ENCODE measurements at regions not wholly inside any gene's neighbourhood (a gene's known extent, or its start where the extent isn't known, plus 50 kb on each side); places are given as distances from the start of the nearest gene placed in this dataset.

DNA sequence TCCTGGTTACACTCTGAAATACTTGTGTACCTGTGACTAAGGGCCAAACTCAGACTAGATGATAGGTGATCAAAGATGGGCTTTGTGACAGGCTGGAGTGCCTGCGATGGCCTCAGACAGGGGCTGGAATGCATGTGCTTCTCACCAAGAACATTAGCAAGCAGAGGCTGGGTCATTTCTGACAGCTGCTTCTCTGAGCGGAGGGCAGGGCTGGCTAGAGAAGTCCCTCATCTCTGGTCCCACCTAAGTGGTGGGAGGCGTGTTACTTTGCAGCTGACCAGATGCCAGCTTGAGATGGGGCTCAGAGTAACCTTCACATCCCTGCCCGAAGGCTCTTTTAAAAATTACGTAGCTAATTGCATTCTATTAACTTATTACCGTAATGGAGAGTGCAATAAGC lies 106.8 kb upstream of the RTL1 start:
- Histone ChIP-seq H3K36me3 (ENCODE audit: control insufficient read depth in 2 of 2, extremely low read depth in 1 of 2, insufficient read depth in 1 of 2, low read length in 1 of 2) (no peaks in the 10 kb centered on the region), H3K9me3 (no peaks in the 10 kb centered on the region), H3K4me3 (ENCODE audit: control insufficient read depth in 1 of 2, extremely low read depth in 1 of 2, low read length in 1 of 2) (no peak overlapping the region), H3K4me1 (ENCODE audit: control insufficient read depth in 1 of 2, extremely low read depth in 1 of 2, insufficient read depth in 2 of 2, low read length in 2 of 2) (no peaks in the 10 kb centered on the region), H3K27me3 (replicated peaks in 1 of 2; ENCODE audit: control insufficient read depth in 2 of 2, extremely low read depth in 1 of 2, insufficient read depth in 2 of 2, low read length in 1 of 2) (peaks cover 0 to 27% of the 10 kb centered on the region in 2 experiments), H3K27ac (ENCODE audit: low read length) (no peak overlapping the region)
- H3K9me3 Mint-ChIP-seq = peaks cover 10 to 14% (median 10%) of the 10 kb centered on the region in 3 donors
- ChIA-PET POLR2A (no interaction called here), CTCF (no interaction called here)
- no peak for DNase-seq
- no peaks in the 10 kb centered on the region for H3K36me3 Mint-ChIP-seq
- no peak overlapping the region for H3K4me3 Mint-ChIP-seq
- no peak for ATAC-seq (replicated peaks in 1 of 4)
- H3K27ac Mint-ChIP-seq = no peak overlapping the region
- peaks cover 0 to 3% (median 0%) of the 10 kb centered on the region in 3 donors for H3K4me1 Mint-ChIP-seq
- H3K27me3 Mint-ChIP-seq = peaks cover 26 to 27% of the 10 kb centered on the region in 2 donors
- 88% methylated on average over 6 of the region's 6 CpGs for WGBS (ENCODE audit: insufficient coverage)

- H3K27me3 ChIP-seq (replicated peaks in 1 of 2; ENCODE audit: control insufficient read depth in 2 of 2, extremely low read depth in 1 of 2, insufficient read depth in 2 of 2, low read length in 1 of 2) = peaks cover 0 to 22% of the 10 kb centered on the region in 2 experiments
- Mint-ChIP-seq H3K4me3 (no peak overlapping the region), H3K27me3 (peaks cover 25 to 26% of the 10 kb centered on the region in 2 donors), H3K36me3 (no peaks in the 10 kb centered on the region), H3K27ac (no peak overlapping the region), H3K4me1 (peaks cover 0 to 2% (median 0%) of the 10 kb centered on the region in 3 donors), H3K9me3 (peaks cover 10 to 14% (median 10%) of the 10 kb centered on the region in 3 donors)
- ATAC-seq (replicated peaks in 1 of 4) (no peak), DNase-seq (no peak)
- CTCF ChIA-PET = no interaction called here
- POLR2A ChIA-PET = no interaction called here
- WGBS (ENCODE audit: insufficient coverage) = no CpG with 5 or more reads among the region's 2 CpGs
- H3K4me1 ChIP-seq (ENCODE audit: control insufficient read depth in 1 of 2, extremely low read depth in 1 of 2, insufficient read depth in 2 of 2, low read length in 2 of 2) = no peaks in the 10 kb centered on the region
- no peak overlapping the region for H3K27ac ChIP-seq (ENCODE audit: low read length)
- H3K36me3 ChIP-seq (ENCODE audit: control insufficient read depth in 2 of 2, extremely low read depth in 1 of 2, insufficient read depth in 1 of 2, low read length in 1 of 2) = no peaks in the 10 kb centered on the region
- H3K9me3 ChIP-seq = no peaks in the 10 kb centered on the region
- no peak overlapping the region for H3K4me3 ChIP-seq (ENCODE audit: control insufficient read depth in 1 of 2, extremely low read depth in 1 of 2, low read length in 1 of 2)
Observed at GRCh38 chr14:101010835-101011234, 107.3 kb upstream of the RTL1 start.

GRCh38 chr14:101017209-101017608 lies 113.7 kb upstream of the RTL1 start:
- peaks cover 24 to 27% of the 10 kb centered on the region in 2 donors for H3K27me3 Mint-ChIP-seq
- DNase-seq (no peak), ATAC-seq (replicated peaks in 1 of 4) (no peak)
- Histone ChIP-seq H3K36me3 (ENCODE audit: control insufficient read depth in 2 of 2, extremely low read depth in 1 of 2, insufficient read depth in 1 of 2, low read length in 1 of 2) (no peaks in the 10 kb centered on the region), H3K4me1 (ENCODE audit: control insufficient read depth in 1 of 2, extremely low read depth in 1 of 2, insufficient read depth in 2 of 2, low read length in 2 of 2) (no peaks in the 10 kb centered on the region), H3K27ac (ENCODE audit: low read length) (no peak overlapping the region), H3K27me3 (replicated peaks in 1 of 2; ENCODE audit: control insufficient read depth in 2 of 2, extremely low read depth in 1 of 2, insufficient read depth in 2 of 2, low read length in 1 of 2) (peaks cover 0 to 28% of the 10 kb centered on the region in 2 experiments), H3K9me3 (no peaks in the 10 kb centered on the region), H3K4me3 (ENCODE audit: control insufficient read depth in 1 of 2, extremely low read depth in 1 of 2, low read length in 1 of 2) (no peak overlapping the region)
- CTCF ChIA-PET = no interaction called here
- H3K4me3 Mint-ChIP-seq = no peak overlapping the region
- no peaks in the 10 kb centered on the region for H3K4me1 Mint-ChIP-seq
- no peak overlapping the region for H3K27ac Mint-ChIP-seq
- peaks cover under 1 to 6% (median 3%) of the 10 kb centered on the region in 3 donors for H3K9me3 Mint-ChIP-seq
- POLR2A ChIA-PET = no interaction called here
- 100% methylated on average over 1 of the region's 1 CpG for WGBS (ENCODE audit: insufficient coverage)
- no peaks in the 10 kb centered on the region for H3K36me3 Mint-ChIP-seq

- no peak overlapping the region for H3K4me3 ChIP-seq (ENCODE audit: control insufficient read depth in 1 of 2, extremely low read depth in 1 of 2, low read length in 1 of 2)
- no peaks in the 10 kb centered on the region for H3K4me1 ChIP-seq (ENCODE audit: control insufficient read depth in 1 of 2, extremely low read depth in 1 of 2, insufficient read depth in 2 of 2, low read length in 2 of 2)
- no peak overlapping the region for H3K4me3 Mint-ChIP-seq
- peaks cover 0 to 29% of the 10 kb centered on the region in 2 experiments for H3K27me3 ChIP-seq (replicated peaks in 1 of 2; ENCODE audit: control insufficient read depth in 2 of 2, extremely low read depth in 1 of 2, insufficient read depth in 2 of 2, low read length in 1 of 2)
- H3K27ac Mint-ChIP-seq = no peak overlapping the region
- 94% methylated on average over 8 of the region's 13 CpGs for WGBS (ENCODE audit: insufficient coverage)
- H3K27me3 Mint-ChIP-seq = peaks cover 27 to 29% of the 10 kb centered on the region in 2 donors
- no peaks in the 10 kb centered on the region for H3K9me3 Mint-ChIP-seq
- DNase-seq (no peak), ATAC-seq (replicated peaks in 1 of 4) (no peak)
- CTCF ChIA-PET = no interaction called here
- H3K4me1 Mint-ChIP-seq = no peaks in the 10 kb centered on the region
- POLR2A ChIA-PET = no interaction called here
- H3K36me3 Mint-ChIP-seq = no peaks in the 10 kb centered on the region
- no peaks in the 10 kb centered on the region for H3K36me3 ChIP-seq (ENCODE audit: control insufficient read depth in 2 of 2, extremely low read depth in 1 of 2, insufficient read depth in 1 of 2, low read length in 1 of 2)
- H3K9me3 ChIP-seq = no peaks in the 10 kb centered on the region
- H3K27ac ChIP-seq (ENCODE audit: low read length) = no peak overlapping the region
Observed at GRCh38 chr14:101017806-101018560, 114.5 kb upstream of the RTL1 start.

GRCh38 chr14:101018561-101019290 lies 115.2 kb upstream of the RTL1 start:
- no peak for ATAC-seq (replicated peaks in 1 of 4)
- Mint-ChIP-seq H3K27me3 (peaks cover 27 to 33% of the 10 kb centered on the region in 2 donors), H3K4me1 (no peaks in the 10 kb centered on the region), H3K27ac (no peak overlapping the region), H3K9me3 (no peaks in the 10 kb centered on the region), H3K4me3 (no peak overlapping the region), H3K36me3 (no peaks in the 10 kb centered on the region)
- CTCF ChIA-PET = no interaction called here
- Histone ChIP-seq H3K27me3 (replicated peaks in 1 of 2; ENCODE audit: control insufficient read depth in 2 of 2, extremely low read depth in 1 of 2, insufficient read depth in 2 of 2, low read length in 1 of 2) (peaks cover 0 to 29% of the 10 kb centered on the region in 2 experiments), H3K4me3 (ENCODE audit: control insufficient read depth in 1 of 2, extremely low read depth in 1 of 2, low read length in 1 of 2) (no peak overlapping the region), H3K4me1 (ENCODE audit: control insufficient read depth in 1 of 2, extremely low read depth in 1 of 2, insufficient read depth in 2 of 2, low read length in 2 of 2) (no peaks in the 10 kb centered on the region), H3K27ac (ENCODE audit: low read length) (no peak overlapping the region), H3K36me3 (ENCODE audit: control insufficient read depth in 2 of 2, extremely low read depth in 1 of 2, insufficient read depth in 1 of 2, low read length in 1 of 2) (no peaks in the 10 kb centered on the region), H3K9me3 (no peaks in the 10 kb centered on the region)
- DNase-seq = peak in 2 of 35 experiments; percentile 7 to 14
- POLR2A ChIA-PET = no interaction called here
- WGBS (ENCODE audit: insufficient coverage) = 89% methylated on average over 11 of the region's 13 CpGs

GRCh38 chr14:101019541-101019940 lies 116.0 kb upstream of the RTL1 start:
- Mint-ChIP-seq H3K9me3 (no peaks in the 10 kb centered on the region), H3K27me3 (peaks cover 27 to 33% of the 10 kb centered on the region in 2 donors), H3K4me3 (no peak overlapping the region), H3K27ac (no peak overlapping the region), H3K4me1 (no peaks in the 10 kb centered on the region), H3K36me3 (no peaks in the 10 kb centered on the region)
- no peaks in the 10 kb centered on the region for H3K9me3 ChIP-seq
- no peaks in the 10 kb centered on the region for H3K4me1 ChIP-seq (ENCODE audit: control insufficient read depth in 1 of 2, extremely low read depth in 1 of 2, insufficient read depth in 2 of 2, low read length in 2 of 2)
- peaks cover 0 to 31% of the 10 kb centered on the region in 2 experiments for H3K27me3 ChIP-seq (replicated peaks in 1 of 2; ENCODE audit: control insufficient read depth in 2 of 2, extremely low read depth in 1 of 2, insufficient read depth in 2 of 2, low read length in 1 of 2)
- H3K36me3 ChIP-seq (ENCODE audit: control insufficient read depth in 2 of 2, extremely low read depth in 1 of 2, insufficient read depth in 1 of 2, low read length in 1 of 2) = no peaks in the 10 kb centered on the region
- DNase-seq (peak in 1 of 35 experiments; percentile 22), ATAC-seq (replicated peaks in 1 of 4) (no peak)
- H3K4me3 ChIP-seq (ENCODE audit: control insufficient read depth in 1 of 2, extremely low read depth in 1 of 2, low read length in 1 of 2) = no peak overlapping the region
- no peak overlapping the region for H3K27ac ChIP-seq (ENCODE audit: low read length)
- whole genome bisulfite sequencing (ENCODE audit: insufficient coverage) = 95% methylated on average over 2 of the region's 2 CpGs
- CTCF ChIA-PET = no interaction called here
- POLR2A ChIA-PET = no interaction called here

Measured in T-cell (primary cell).